IMR-90 (cell line): ENCODE measurements at regions not wholly inside any gene's neighbourhood (a gene's known extent, or its start where the extent isn't known, plus 50 kb on each side); places are given as distances from the start of the nearest gene placed in this dataset.

ENCODE experiments used
- ATAC-seq: fragments of 200-7000 bp; cut with Tn5 transposase; 2 replicates; pipeline ENCODE4 v1.9.1; 2020; ENCODE audit warnings: low read depth, mild to moderate bottlenecking, moderate library complexity
- BruUV-seq: library from RNA; stranded (reverse); fragments of 400-500 nt; replicated peaks from 2 replicates; lab custom pipeline; 2021; lab: Mats Ljungman, UMichigan
- CTCF ChIA-PET: fragments of 300-600 bp; formaldehyde crosslinking; extraction: SDS; loops from one replicate; lab custom pipeline; 2021; ENCODE audit warnings: antibody characterized with exemption; lab: Yijun Ruan, JAX
- POLR2A ChIA-PET: fragments of 300-600 bp; sonication (Branson Sonifier 250); formaldehyde crosslinking; loops from one replicate; lab custom pipeline; 2022; ENCODE audit warnings: antibody characterized with exemption; ENCODE audit not compliant: unreplicated experiment; lab: Charles Lee
- DNase-seq: peaks from one replicate; pipeline ENCODE4 v3.0.0; 2013
- H2AFZ ChIP-seq: replicated peaks from 2 replicates; pipeline ENCODE3; 2013; ENCODE audit warnings: low read length, mild to moderate bottlenecking; ENCODE audit not compliant: poor library complexity
- H2AK5ac ChIP-seq: 2 replicates; pipeline ENCODE4 v1.6.1; 2013; ENCODE audit warnings: low read depth, low read length, inconsistent platforms
- H2AK9ac ChIP-seq: replicated peaks from 2 replicates; pipeline ENCODE3; 2013; ENCODE audit warnings: mild to moderate bottlenecking, low read depth, low read length, moderate library complexity; ENCODE audit not compliant: poor library complexity
- H2BK120ac ChIP-seq: 2 replicates; pipeline ENCODE4 v1.6.1; 2013; ENCODE audit warnings: low read depth, low read length, inconsistent platforms
- H2BK15ac ChIP-seq: 3 replicates; pipeline ENCODE4 v1.6.1; 2013; ENCODE audit warnings: low read depth, low read length, inconsistent platforms
- H2BK20ac ChIP-seq: 2 replicates; pipeline ENCODE4 v1.6.1; 2013; ENCODE audit warnings: low read depth, mild to moderate bottlenecking, inconsistent platforms, low read length, moderate library complexity
- H2BK5ac ChIP-seq: 2 replicates; pipeline ENCODE4 v1.6.1; 2013; ENCODE audit warnings: mild to moderate bottlenecking, low read depth, low read length, inconsistent platforms; ENCODE audit not compliant: poor library complexity, severe bottlenecking
- H3K14ac ChIP-seq: replicated peaks from 2 replicates; pipeline ENCODE4 v1.6.1; 2013; ENCODE audit warnings: low read depth, low read length, inconsistent platforms
- H3K18ac ChIP-seq: 2 replicates; pipeline ENCODE4 v1.6.1; 2013; ENCODE audit warnings: low read depth, low read length, control low read depth
- H3K23ac ChIP-seq: 2 replicates; pipeline ENCODE4 v1.6.1; 2013; ENCODE audit warnings: low read depth, low read length, inconsistent platforms
- H3K27ac ChIP-seq: 2 replicates; pipeline ENCODE4 v1.5.1; 2013; ENCODE audit warnings: mild to moderate bottlenecking, control low read depth, low read length; ENCODE audit not compliant: insufficient read depth
- H3K27me3 ChIP-seq: 2 replicates; pipeline ENCODE4 v1.6.1; 2013; ENCODE audit warnings: low read length; ENCODE audit not compliant: control insufficient read depth, insufficient read depth
- H3K36me3 ChIP-seq: 2 replicates; pipeline ENCODE4 v1.6.1; 2013; ENCODE audit warnings: low read length, mixed read lengths; ENCODE audit not compliant: control insufficient read depth, insufficient read depth
- H3K4ac ChIP-seq: 2 replicates; pipeline ENCODE4 v1.6.1; 2013; ENCODE audit warnings: low read depth, low read length, inconsistent platforms
- H3K4me1 ChIP-seq: 2 replicates; pipeline ENCODE4 v1.6.1; 2013; ENCODE audit warnings: low read length, mixed read lengths; ENCODE audit not compliant: control insufficient read depth, insufficient read depth
- H3K4me2 ChIP-seq: 2 replicates; pipeline ENCODE4 v1.6.1; 2013; ENCODE audit warnings: low read depth, mild to moderate bottlenecking, control low read depth, low read length, moderate library complexity
- H3K4me3 ChIP-seq: 2 replicates; pipeline ENCODE4 v1.5.1; 2013; ENCODE audit warnings: low read depth, mild to moderate bottlenecking, control low read depth, low read length, moderate library complexity; ENCODE audit not compliant: insufficient read depth
- H3K56ac ChIP-seq: 2 replicates; pipeline ENCODE4 v1.6.1; 2013; ENCODE audit warnings: low read length, inconsistent platforms; ENCODE audit not compliant: insufficient read depth; ENCODE audit errors: extremely low read depth
- H3K79me1 ChIP-seq, 2 experiments: 2 replicates each; pipeline ENCODE4 v1.6.1; 2013; ENCODE audit warnings: low read length in 2 of 2, inconsistent platforms in 1 of 2, low read depth in 1 of 2
- H3K9ac ChIP-seq: 2 replicates; pipeline ENCODE4 v1.6.1; 2013; ENCODE audit warnings: low read depth, low read length, control low read depth
- H3K9me1 ChIP-seq: 2 replicates; pipeline ENCODE4 v1.6.1; 2013; ENCODE audit warnings: low read length, inconsistent platforms; ENCODE audit not compliant: insufficient read depth
- H3K9me3 ChIP-seq: 2 replicates; pipeline ENCODE4 v1.6.1; 2013; ENCODE audit warnings: low read length; ENCODE audit not compliant: control insufficient read depth, insufficient read depth
- H4K20me1 ChIP-seq: 2 replicates; pipeline ENCODE4 v1.6.1; 2013; ENCODE audit warnings: low read length, inconsistent platforms; ENCODE audit not compliant: insufficient read depth
- H4K5ac ChIP-seq: 2 replicates; pipeline ENCODE4 v1.6.1; 2013; ENCODE audit warnings: mild to moderate bottlenecking, low read depth, low read length, control low read depth
- H4K8ac ChIP-seq, 2 experiments: 2 replicates each; pipeline ENCODE4 v1.6.1; 2013; ENCODE audit warnings: low read depth in 2 of 2, low read length in 2 of 2, control low read depth in 1 of 2, inconsistent platforms in 1 of 2
- H4K91ac ChIP-seq: 2 replicates; pipeline ENCODE4 v1.6.1; 2013; ENCODE audit warnings: low read depth, low read length, inconsistent platforms; ENCODE audit not compliant: insufficient read depth
- BHLHE40 ChIP-seq: fragments of 150-350 bp; IDR thresholded peaks from 2 replicates; pipeline ENCODE4 v1.6.1; 2016; ENCODE audit warnings: mild to moderate bottlenecking, low read depth, low read length
- CEBPB ChIP-seq: IDR thresholded peaks from 2 replicates; pipeline ENCODE4 v1.6.1; 2012; ENCODE audit warnings: low read depth, low read length, improper control_type of control experiment
- CHD1 ChIP-seq: IDR thresholded peaks from 2 replicates; pipeline ENCODE4 v1.6.1; 2012; ENCODE audit warnings: low read depth, low read length, improper control_type of control experiment
- CTCF ChIP-seq: conservative IDR thresholded peaks from 2 replicates; pipeline ENCODE4 v1.5.1; 2012; ENCODE audit warnings: mild to moderate bottlenecking, low read depth, low read length, improper control_type of control experiment
- ELK1 ChIP-seq: fragments of 150-350 bp; IDR thresholded peaks from 2 replicates; pipeline ENCODE4 v1.6.1; 2016; ENCODE audit warnings: low read depth, mild to moderate bottlenecking, low read length, moderate library complexity, borderline replicate concordance
- FOS ChIP-seq: fragments of 150-350 bp; IDR thresholded peaks from 2 replicates; pipeline ENCODE4 v1.6.1; 2016; ENCODE audit warnings: low read depth, low read length
- MAFK ChIP-seq: IDR thresholded peaks from 2 replicates; pipeline ENCODE4 v1.6.1; 2012; ENCODE audit warnings: low read depth, low read length, improper control_type of control experiment
- MAZ ChIP-seq: IDR thresholded peaks from 2 replicates; pipeline ENCODE4 v1.6.1; 2012; ENCODE audit warnings: low read depth, mild to moderate bottlenecking, low read length, improper control_type of control experiment, moderate library complexity, borderline replicate concordance
- MXI1 ChIP-seq: IDR thresholded peaks from 2 replicates; pipeline ENCODE4 v1.6.1; 2012; ENCODE audit warnings: low read depth, mild to moderate bottlenecking, low read length, moderate library complexity, borderline replicate concordance
- NFE2L2 ChIP-seq: fragments of 150-350 bp; IDR thresholded peaks from 2 replicates; pipeline ENCODE4 v1.6.1; 2016; ENCODE audit warnings: low read depth, mild to moderate bottlenecking, low read length
- POLR2A ChIP-seq: IDR thresholded peaks from 2 replicates; pipeline ENCODE4 v1.6.1; 2012; ENCODE audit warnings: mild to moderate bottlenecking, low read depth, low read length
- RAD21 ChIP-seq: IDR thresholded peaks from 2 replicates; pipeline ENCODE4 v1.6.1; 2012; ENCODE audit warnings: low read length, improper control_type of control experiment
- RCOR1 ChIP-seq: IDR thresholded peaks from 2 replicates; pipeline ENCODE4 v1.6.1; 2012; ENCODE audit warnings: mild to moderate bottlenecking, low read length, improper control_type of control experiment; ENCODE audit not compliant: insufficient replicate concordance
- RFX5 ChIP-seq: IDR thresholded peaks from 2 replicates; pipeline ENCODE4 v1.8.0; 2012; ENCODE audit warnings: low read depth, mild to moderate bottlenecking, low read length, moderate library complexity
- SMC3 ChIP-seq: fragments of 150-350 bp; IDR thresholded peaks from 2 replicates; pipeline ENCODE4 v1.6.1; 2016; ENCODE audit warnings: low read depth, mild to moderate bottlenecking, antibody characterized with exemption, low read length, moderate library complexity
- USF2 ChIP-seq: fragments of 150-350 bp; IDR thresholded peaks from 2 replicates; pipeline ENCODE4 v1.6.1; 2017; ENCODE audit warnings: mild to moderate bottlenecking, antibody characterized with exemption, low read length, low read depth
- WGBS, 2 experiments: methylation state at CpG; one replicate each; pipeline versions ENCODE4 v1.1.5 to v1.1.7; 2013; ENCODE audit warnings: missing lambda C conversion rate in 2 of 2; ENCODE audit not compliant: insufficient read length in 1 of 2; ENCODE audit errors: extremely low coverage in 2 of 2; 5-methylcytosine and 5-hydroxymethylcytosine counted together
- dilution Hi-C: fragments of 300-500 bp; cut with HindIII; formaldehyde crosslinking; loops from one replicate; pipeline ENCODE4 v1.14.3; 2018; ENCODE audit warnings: low sequenced_read_pairs; ENCODE audit not compliant: unreplicated experiment
- in situ Hi-C: fragments of 300-500 bp; cut with MboI; formaldehyde crosslinking; loops from 3 replicates; pipeline ENCODE4 v1.14.3; 2019; ENCODE audit warnings: low sequenced_read_pairs, inconsistent platforms, mixed read lengths
- intact Hi-C: fragments of 100-400 bp; cut with micrococcal nuclease; formaldehyde crosslinking; loops from 2 replicates; pipeline ENCODE4 v1.10.0; 2022

GRCh38 chr6:154901876-154902552 is 93.1 kb upstream of the TIAM2 start:
- H3K9me1 ChIP-seq, result peaks cover 12% of the 10 kb centered on the region; the same call in 1 of the 2 replicates
- H4K91ac ChIP-seq, result no peak overlapping the region
- H3K4me3 ChIP-seq, result no peak overlapping the region
- no peak overlapping the region for H4K5ac ChIP-seq
- H3K56ac ChIP-seq, result no peak overlapping the region
- dilution Hi-C loops, result no loop called here
- no peak overlapping the region for H4K8ac ChIP-seq
- no peak overlapping the region for H2BK20ac ChIP-seq
- no peak overlapping the region for H3K27ac ChIP-seq
- no TSS peak for BruUV-seq
- ATAC-seq, result no peak
- no peak overlapping the region for H2AFZ ChIP-seq
- H3K4me2 ChIP-seq, result no peak overlapping the region
- H3K9ac ChIP-seq, result no peak overlapping the region
- no peak overlapping the region for H2BK5ac ChIP-seq
- no peak overlapping the region for H2BK15ac ChIP-seq
- 80% methylated on average over 3 of the region's 9 CpGs; no CpG with 5 or more reads in 1 of the 2 experiments for WGBS, 2 experiments
- no peak overlapping the region for H3K18ac ChIP-seq
- H2AK9ac ChIP-seq, result no peak overlapping the region
- H3K23ac ChIP-seq, result no peak overlapping the region
- H3K4me1 ChIP-seq, result no peaks in the 10 kb centered on the region
- no peaks in the 10 kb centered on the region for H3K27me3 ChIP-seq
- H3K14ac ChIP-seq, result no peak overlapping the region
- intact Hi-C loops, result no loop called here
- H4K20me1 ChIP-seq, result no peaks in the 10 kb centered on the region
- no peak overlapping the region for H2AK5ac ChIP-seq
- no peak overlapping the region for H3K4ac ChIP-seq
- 0 out of 2 replicates have a peak, but pooled peaks cover 2% of the 10 kb centered on the region for H3K36me3 ChIP-seq
- H3K9me3 ChIP-seq, result no peaks in the 10 kb centered on the region
- in situ Hi-C loops, result no loop called here
- TF ChIP-seq RAD21, result no peak
- no peak for TF ChIP-seq FOS
- no peak for TF ChIP-seq CEBPB
- TF ChIP-seq RCOR1, result no peak
- TF ChIP-seq RFX5, result no peak
- TF ChIP-seq POLR2A, result no peak
- no peak for TF ChIP-seq CHD1
- no peak for TF ChIP-seq SMC3
- no peak for TF ChIP-seq NFE2L2
- no peak for TF ChIP-seq CTCF
- TF ChIP-seq MAFK, result no peak
- no peak for TF ChIP-seq MXI1
- TF ChIP-seq USF2, result no peak
- TF ChIP-seq BHLHE40, result no peak
- TF ChIP-seq MAZ, result no peak
- no peak for TF ChIP-seq ELK1
- no peak overlapping the region for H2BK120ac ChIP-seq
- no peak for DNase-seq
- H3K79me1 ChIP-seq, result peaks cover 0 to 8% of the 10 kb centered on the region in 2 experiments; a peak in 1 of 4 replicates
- CTCF ChIA-PET, result no interaction called here
- POLR2A ChIA-PET, result no interaction called here
